Spleen (tissue), 11 donors: ENCODE measurements at regions not wholly inside any gene's neighbourhood (a gene's known extent, or its start where the extent isn't known, plus 50 kb on each side); places are given as distances from the start of the nearest gene placed in this dataset.

Source experiments
- DNase-seq: peaks from one replicate; pipeline ENCODE4 v3.0.0-alpha.2; 2020
- H3K27ac ChIP-seq, 8 donors: fragments of 200-600 bp; sonication (generic) in 7 of 8; 1 replicate in 4 of 8; 2 replicates in 4 of 8; pipeline versions ENCODE4 v1.5.0 to v1.8.0; 2016 to 2021; ENCODE audit warnings: inconsistent platforms in 4 of 8, mild to moderate bottlenecking in 4 of 8, moderate library complexity in 1 of 8
- H3K27me3 ChIP-seq, 7 donors: fragments of 200-600 bp; sonication (generic) in 6 of 7; replicated peaks in 1 of 7; 1 replicate in 4 of 7; 2 replicates in 3 of 7; pipeline versions ENCODE4 v1.5.0 to v1.8.0; 2016 to 2021; ENCODE audit warnings: inconsistent platforms in 3 of 7, mild to moderate bottlenecking in 1 of 7
- H3K36me3 ChIP-seq, 6 donors: fragments of 200-600 bp; sonication (generic) in 5 of 6; 1 replicate in 4 of 6; 2 replicates in 2 of 6; pipeline versions ENCODE4 v1.5.0 to v1.8.0; 2016 to 2021; ENCODE audit warnings: inconsistent platforms in 2 of 6
- H3K4me1 ChIP-seq, 6 donors: fragments of 200-600 bp; sonication (generic) in 5 of 6; 1 replicate in 3 of 6; 2 replicates in 3 of 6; pipeline versions ENCODE4 v1.5.0 to v1.8.0; 2016 to 2021; ENCODE audit warnings: inconsistent platforms in 3 of 6
- H3K4me3 ChIP-seq, 8 donors: fragments of 200-600 bp; sonication (generic) in 7 of 8; 1 replicate in 4 of 8; 2 replicates in 4 of 8; pipeline versions ENCODE4 v1.5.0 to v1.8.0; 2016 to 2021; ENCODE audit warnings: inconsistent platforms in 4 of 8, mild to moderate bottlenecking in 4 of 8, moderate library complexity in 2 of 8
- H3K9me3 ChIP-seq, 8 donors: fragments of 200-600 bp; sonication (generic) in 7 of 8; 1 replicate in 4 of 8; 2 replicates in 4 of 8; pipeline versions ENCODE4 v1.5.0 to v1.8.0; 2016 to 2021; ENCODE audit warnings: inconsistent platforms in 4 of 8
- CTCF ChIP-seq, 11 experiments: fragments of 200-600 bp in 7 of 11; fragments of 450-650 bp in 4 of 11; sonication (generic) in 4 of 11; IDR thresholded peaks in 8 of 11; conservative IDR thresholded peaks in 3 of 11; 1 replicate in 7 of 11; 2 replicates in 4 of 11; pipeline versions ENCODE4 v1.4.0 to v1.8.0; 2016 to 2021; ENCODE audit warnings: antibody characterized with exemption in 11 of 11, inconsistent platforms in 4 of 11, mild to moderate bottlenecking in 1 of 11
- POLR2A ChIP-seq, 3 donors: fragments of 450-650 bp; IDR thresholded peaks; one replicate each; pipeline ENCODE4 v1.5.1; 2017; ENCODE audit warnings: antibody characterized with exemption in 3 of 3, mild to moderate bottlenecking in 1 of 3
- POLR2AphosphoS5 ChIP-seq, 3 donors: sonication (generic); formaldehyde crosslinking; IDR thresholded peaks; one replicate each; pipeline ENCODE4 v1.5.1; 2017; ENCODE audit warnings: antibody characterized with exemption in 3 of 3
- WGBS, 5 donors: extraction: QIAGEN DNeasy Blood & Tissue Kit in 3 of 5; methylation state at CpG; one replicate each; pipeline versions ENCODE4 v1.1.5 to v1.1.7; 2013 to 2018; 5-methylcytosine and 5-hydroxymethylcytosine counted together
- intact Hi-C: fragments of 100-400 bp; cut with DNase I; formaldehyde crosslinking; loops from one replicate; pipeline ENCODE4 v1.15.0; 2023; ENCODE audit warnings: low total_unique reads
- donor health status: healthy with polysubstance abuse.
- donor health status: DM: no; HTN: no; CAD: no; lungs with moderate emphysema.
- donor health status: DM: no; HTN: no; CAD: no.
- donor health status: Bipolar disorder and iron deficiency.
- donor health status: healthy.
- donor health status: DM: no; HTN: no; CAD: no.
- donor health status: DM: yes; HTN: yes; CAD: no.

GRCh38 chr10:36491926-36492325 lies 633.5 kb upstream of the ANKRD30A start:
- no peak overlapping the region for H3K27ac ChIP-seq
- peaks cover 0 to 4% (median 0%) of the 10 kb centered on the region in 8 donors for H3K9me3 ChIP-seq
- H3K4me3 ChIP-seq = no peak overlapping the region
- no peaks in the 10 kb centered on the region for H3K27me3 ChIP-seq
- H3K36me3 ChIP-seq = no peaks in the 10 kb centered on the region
- 54 to 83% (median 64%) methylated on average over 1 of the region's 1 CpG for WGBS, 5 donors
- no peak for DNase-seq
- TF ChIP-seq CTCF (IDR thresholded peaks at IDR 0.05 in 8 of 11, conservative IDR thresholded peaks at IDR 0.05 in 3 of 11) = no peak
- TF ChIP-seq POLR2AphosphoS5 (IDR thresholded peaks at IDR 0.05) = no peak
- TF ChIP-seq POLR2A (IDR thresholded peaks at IDR 0.05) = no peak
- intact Hi-C loops = no loop called here
- peaks cover 0 to 17% (median 0%) of the 10 kb centered on the region in 6 donors for H3K4me1 ChIP-seq

GRCh38 chr10:36489611-36490228 lies 635.7 kb upstream of the ANKRD30A start:
- peak overlapping the region in 4 of 8 donors; percentile 2 to 25 (median 8) for H3K27ac ChIP-seq
- intact Hi-C loops = no loop called here

GRCh38 chr10:36489181-36489580 lies 636.2 kb upstream of the ANKRD30A start:
- Histone ChIP-seq H3K9me3 (peaks cover 0 to 4% (median 0%) of the 10 kb centered on the region in 8 donors), H3K4me3 (no peak overlapping the region), H3K27me3 (no peaks in the 10 kb centered on the region), H3K4me1 (peaks cover 0 to 17% (median 0%) of the 10 kb centered on the region in 6 donors), H3K36me3 (no peaks in the 10 kb centered on the region), H3K27ac (peak overlapping the region in 2 of 8 donors; percentile 2 to 25)
- intact Hi-C loops = no loop called here
- 59 to 72% (median 71%) methylated on average over 7 of the region's 7 CpGs for WGBS, 5 donors
- DNase-seq = no peak
- no peak for TF ChIP-seq CTCF (IDR thresholded peaks at IDR 0.05 in 8 of 11, conservative IDR thresholded peaks at IDR 0.05 in 3 of 11)
- no peak for TF ChIP-seq POLR2AphosphoS5 (IDR thresholded peaks at IDR 0.05)
- no peak for TF ChIP-seq POLR2A (IDR thresholded peaks at IDR 0.05)

More at GRCh38 chr10:36489611-36490228, 635.7 kb upstream of the ANKRD30A start:
- peaks cover 0 to 4% (median 0%) of the 10 kb centered on the region in 8 donors for H3K9me3 ChIP-seq
- WGBS, 5 donors = 63 to 82% (median 72%) methylated on average over 5 of the region's 5 CpGs
- no peaks in the 10 kb centered on the region for H3K27me3 ChIP-seq
- H3K36me3 ChIP-seq = no peaks in the 10 kb centered on the region
- H3K4me3 ChIP-seq = no peak overlapping the region
- TF ChIP-seq POLR2A (IDR thresholded peaks at IDR 0.05) (no peak), POLR2AphosphoS5 (IDR thresholded peaks at IDR 0.05) (no peak), CTCF (IDR thresholded peaks at IDR 0.05 in 8 of 11, conservative IDR thresholded peaks at IDR 0.05 in 3 of 11) (no peak)
- peaks cover 0 to 17% (median 0%) of the 10 kb centered on the region in 6 donors for H3K4me1 ChIP-seq
- DNase-seq = no peak

GRCh38 chr10:36488579-36488978 lies 636.8 kb upstream of the ANKRD30A start:
- intact Hi-C loops = no loop called here
- H3K4me3 ChIP-seq = no peak overlapping the region
- no peak for DNase-seq
- no peaks in the 10 kb centered on the region for H3K36me3 ChIP-seq
- peaks cover 0 to 17% (median 0%) of the 10 kb centered on the region in 6 donors for H3K4me1 ChIP-seq
- TF ChIP-seq CTCF (IDR thresholded peaks at IDR 0.05 in 8 of 11, conservative IDR thresholded peaks at IDR 0.05 in 3 of 11) = no peak
- TF ChIP-seq POLR2AphosphoS5 (IDR thresholded peaks at IDR 0.05) = no peak
- no peak for TF ChIP-seq POLR2A (IDR thresholded peaks at IDR 0.05)
- 82 to 91% (median 85%) methylated on average over 4 of the region's 4 CpGs for WGBS, 5 donors
- H3K9me3 ChIP-seq = peaks cover 0 to 4% (median 0%) of the 10 kb centered on the region in 8 donors
- no peaks in the 10 kb centered on the region for H3K27me3 ChIP-seq
- H3K27ac ChIP-seq = no peak overlapping the region
